Kidney (tissue), 13 donors: ENCODE measurements at regions not wholly inside any gene's neighbourhood (a gene's known extent, or its start where the extent isn't known, plus 50 kb on each side); places are given as distances from the start of the nearest gene placed in this dataset.

Source experiments
- DNase-seq, 5 donors: peaks; one replicate each; pipeline ENCODE4 v3.0.0-alpha.2; 2013 to 2020
- FAIRE-seq: peaks from 2 replicates; lab custom pipeline; 2012; peaks lifted over from hg19 to GRCh38; lab: Jason Lieb, UNC
- H3K27ac ChIP-seq, 2 donors: one replicate each; pipeline ENCODE4 v1.7.0; 2013; ENCODE audit warnings: low read depth in 2 of 2, low read length in 2 of 2, inconsistent platforms in 1 of 2
- H3K27me3 ChIP-seq: one replicate; pipeline ENCODE4 v1.7.1; 2013; ENCODE audit warnings: low read length, inconsistent platforms; ENCODE audit not compliant: control insufficient read depth, insufficient read depth
- H3K36me3 ChIP-seq, 3 donors: one replicate each; pipeline versions ENCODE4 v1.7.0 to v1.7.1; 2013; ENCODE audit warnings: low read length in 3 of 3, control low read depth in 1 of 3, inconsistent platforms in 1 of 3; ENCODE audit not compliant: insufficient read depth in 3 of 3, control insufficient read depth in 2 of 3
- H3K4me1 ChIP-seq, 3 donors: one replicate each; pipeline versions ENCODE4 v1.7.0 to v1.7.1; 2013; ENCODE audit warnings: low read length in 3 of 3, inconsistent platforms in 1 of 3, low read depth in 1 of 3; ENCODE audit not compliant: control insufficient read depth in 2 of 3, insufficient read depth in 2 of 3
- H3K4me3 ChIP-seq, 3 donors: one replicate each; pipeline versions ENCODE4 v1.7.0 to v1.8.1; 2013; ENCODE audit warnings: low read length in 3 of 3, control low read depth in 1 of 3, inconsistent platforms in 1 of 3
- H3K9ac ChIP-seq, 3 donors: one replicate each; pipeline versions ENCODE4 v1.7.0 to v1.7.1; 2013; ENCODE audit warnings: low read length in 3 of 3, control low read depth in 1 of 3, inconsistent platforms in 1 of 3
- H3K9me3 ChIP-seq, 3 donors: one replicate each; pipeline versions ENCODE4 v1.7.0 to v1.7.1; 2013; ENCODE audit warnings: low read length in 3 of 3, control low read depth in 1 of 3, inconsistent platforms in 1 of 3; ENCODE audit not compliant: control insufficient read depth in 2 of 3, insufficient read depth in 1 of 3
- CTCF ChIP-seq: IDR thresholded peaks from 3 replicates; pipeline ENCODE4 v1.5.1; 2012; ENCODE audit warnings: mild to moderate bottlenecking, moderate library complexity, borderline replicate concordance; ENCODE audit not compliant: insufficient read depth; ENCODE audit errors: extremely low read depth
- intact Hi-C: fragments of 100-400 bp; cut with DNase I; formaldehyde crosslinking; loops from one replicate; pipeline ENCODE4 v1.11.1; 2022
- donor health status: control.
- donor health status: control.
- donor health status: control.
- donor health status: control.
- donor health status: control.
- donor health status: DM: yes; HTN: yes; CAD: no.
- donor health status: Normal renal cell carcinoma (clear cell type).

- H3K4me3 ChIP-seq = no peak overlapping the region
- no peaks in the 10 kb centered on the region for H3K27me3 ChIP-seq
- H3K36me3 ChIP-seq = no peaks in the 10 kb centered on the region
- DNase-seq (no peak), FAIRE-seq (no peak)
- H3K9ac ChIP-seq = no peak overlapping the region
- no peak overlapping the region for H3K27ac ChIP-seq
- no peaks in the 10 kb centered on the region for H3K4me1 ChIP-seq
- intact Hi-C loops = no loop called here
- H3K9me3 ChIP-seq = no peaks in the 10 kb centered on the region
- no peak for TF ChIP-seq CTCF
These were observed 113.8 kb upstream of the AFDN start for GRCh38 chr6:167712731-167713475.

- Histone ChIP-seq H3K4me1 (no peaks in the 10 kb centered on the region), H3K27ac (no peak overlapping the region), H3K36me3 (no peaks in the 10 kb centered on the region), H3K27me3 (no peaks in the 10 kb centered on the region), H3K4me3 (no peak overlapping the region), H3K9ac (no peak overlapping the region), H3K9me3 (no peaks in the 10 kb centered on the region)
- DNase-seq = peak in 1 of 5 donors; percentile 48
- no peak for TF ChIP-seq CTCF
- intact Hi-C loops = no loop called here
- FAIRE-seq = no peak
These were observed 112.6 kb upstream of the AFDN start for GRCh38 chr6:167714152-167714551.

- Histone ChIP-seq H3K27me3 (no peaks in the 10 kb centered on the region), H3K9me3 (no peaks in the 10 kb centered on the region), H3K4me1 (no peaks in the 10 kb centered on the region), H3K9ac (no peak overlapping the region), H3K4me3 (no peak overlapping the region), H3K36me3 (no peaks in the 10 kb centered on the region), H3K27ac (no peak overlapping the region)
- intact Hi-C loops = no loop called here
- DNase-seq = no peak
- no peak for TF ChIP-seq CTCF
- FAIRE-seq = no peak
These were observed 109.3 kb upstream of the AFDN start for GRCh38 chr6:167717455-167717854.
